GM19025 (cell line): ENCODE measurements at regions not wholly inside any gene's neighbourhood (a gene's known extent, or its start where the extent isn't known, plus 50 kb on each side); places are given as distances from the start of the nearest gene placed in this dataset.

Experiments
- ATAC-seq: cut with Tn5 transposase; IDR thresholded peaks from one replicate; pipeline ENCODE4 v1.9.1; 2021; ENCODE audit warnings: mild to moderate bottlenecking, low read depth, moderate library complexity; ENCODE audit not compliant: unreplicated experiment

- ATAC-seq, result no peak
These were observed 125.7 kb downstream of the MRM1 start for GRCh38 chr17:36727052-36727451.

- no peak for ATAC-seq
These were observed 126.2 kb downstream of the MRM1 start for GRCh38 chr17:36727577-36727976.

GRCh38 chr17:36728030-36728991 lies 126.9 kb downstream of the MRM1 start:
- no peak for ATAC-seq

GRCh38 chr17:36730095-36730808 lies 128.9 kb downstream of the MRM1 start:
- no peak for ATAC-seq

GRCh38 chr17:36730857-36731490 lies 129.6 kb downstream of the MRM1 start:
- ATAC-seq, result no peak

- ATAC-seq, result no peak
These were observed 130.4 kb downstream of the MRM1 start for GRCh38 chr17:36731811-36732210.

GRCh38 chr17:36732351-36732750 lies 131.0 kb downstream of the MRM1 start:
- ATAC-seq, result no peak

- ATAC-seq, result no peak
These were observed 135.1 kb downstream of the MRM1 start for GRCh38 chr17:36736201-36737156.

GRCh38 chr17:36739208-36739607 lies 137.8 kb downstream of the MRM1 start:
- no peak for ATAC-seq

- no peak for ATAC-seq
These were observed 138.8 kb downstream of the MRM1 start for GRCh38 chr17:36740157-36740556.

GRCh38 chr17:36741019-36741902 lies 139.9 kb downstream of the MRM1 start:
- no peak for ATAC-seq

- no peak for ATAC-seq
These were observed 141.1 kb downstream of the MRM1 start for GRCh38 chr17:36742267-36743000.

- ATAC-seq, result no peak
These were observed 141.7 kb downstream of the MRM1 start for GRCh38 chr17:36743130-36743529.

- no peak for ATAC-seq
These were observed 145.1 kb downstream of the MRM1 start for GRCh38 chr17:36746381-36747053.

- ATAC-seq, result no peak
These were observed 146.5 kb downstream of the MRM1 start for GRCh38 chr17:36747861-36748260.

GRCh38 chr17:36748272-36748671 lies 146.9 kb downstream of the MRM1 start:
- no peak for ATAC-seq

- no peak for ATAC-seq
These were observed 148.1 kb downstream of the MRM1 start for GRCh38 chr17:36749493-36749892.
